IPS-11a (cell line): ENCODE measurements at regions not wholly inside any gene's neighbourhood (a gene's known extent, or its start where the extent isn't known, plus 50 kb on each side); places are given as distances from the start of the nearest gene placed in this dataset.

Source experiments
- H3K4me3 ChIP-seq: one replicate; pipeline ENCODE4 v1.5.1; 2013; ENCODE audit warnings: low read depth, low read length, control low read depth

DNA sequence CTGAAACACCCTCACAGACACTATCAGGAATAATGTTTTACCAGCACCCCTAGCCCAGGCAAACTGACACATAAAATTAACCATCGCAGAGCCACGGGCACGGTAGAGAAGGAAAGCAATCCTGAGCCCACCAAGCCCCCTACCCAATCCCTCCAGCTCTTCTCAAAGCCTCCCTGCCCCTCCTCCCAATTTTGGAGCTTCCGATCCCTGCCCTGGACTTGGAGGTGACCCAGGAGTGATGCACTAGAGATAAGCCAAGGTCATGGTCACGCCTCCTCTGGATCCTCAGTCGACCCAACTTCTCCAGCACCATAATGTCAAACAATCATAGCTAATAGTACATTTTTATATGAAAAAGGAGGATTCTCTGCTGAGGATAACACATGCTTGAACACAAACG is 188.7 kb upstream of the NSMCE3 start:
- H3K4me3 ChIP-seq = no peak overlapping the region

DNA sequence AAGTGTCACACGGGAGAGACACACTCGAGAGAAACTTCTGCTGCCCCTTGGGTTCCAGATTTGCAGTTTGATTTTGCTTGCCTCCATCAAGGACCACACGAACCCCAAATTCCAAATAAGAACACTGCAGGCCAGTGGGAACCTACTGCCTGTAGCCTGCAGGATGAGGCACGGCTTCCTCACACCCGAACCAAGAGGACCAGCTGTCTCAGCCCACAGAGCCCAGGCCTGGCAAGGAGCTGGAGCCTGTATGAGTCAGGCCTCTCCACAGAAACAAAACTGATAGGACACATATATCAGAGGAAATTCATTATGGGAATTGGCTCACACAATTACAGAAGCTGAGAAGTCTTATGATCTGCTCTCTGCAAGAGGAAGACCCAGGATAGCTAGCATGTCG is 188.1 kb upstream of the NSMCE3 start:
- no peak overlapping the region for H3K4me3 ChIP-seq

DNA sequence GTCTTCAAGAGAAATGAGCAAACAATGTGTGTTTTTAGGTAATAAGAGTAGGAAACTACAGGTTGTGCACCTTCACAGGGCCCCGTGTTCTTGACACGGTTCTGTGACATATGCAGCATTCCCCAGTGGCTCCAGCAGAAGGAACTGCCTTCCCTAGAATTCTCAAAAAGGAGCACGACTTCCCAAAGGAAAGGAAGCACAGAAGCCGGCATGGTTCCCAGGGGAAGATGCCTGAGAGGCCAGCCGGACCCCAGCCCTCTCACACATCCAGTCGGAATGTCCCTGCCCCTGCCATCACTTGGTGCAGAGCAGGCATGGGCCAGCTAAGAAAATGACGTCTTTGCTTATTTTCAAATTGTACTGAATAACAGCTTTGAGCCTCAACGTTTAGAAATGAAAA is 187.3 kb upstream of the NSMCE3 start:
- H3K4me3 ChIP-seq = no peak overlapping the region

DNA sequence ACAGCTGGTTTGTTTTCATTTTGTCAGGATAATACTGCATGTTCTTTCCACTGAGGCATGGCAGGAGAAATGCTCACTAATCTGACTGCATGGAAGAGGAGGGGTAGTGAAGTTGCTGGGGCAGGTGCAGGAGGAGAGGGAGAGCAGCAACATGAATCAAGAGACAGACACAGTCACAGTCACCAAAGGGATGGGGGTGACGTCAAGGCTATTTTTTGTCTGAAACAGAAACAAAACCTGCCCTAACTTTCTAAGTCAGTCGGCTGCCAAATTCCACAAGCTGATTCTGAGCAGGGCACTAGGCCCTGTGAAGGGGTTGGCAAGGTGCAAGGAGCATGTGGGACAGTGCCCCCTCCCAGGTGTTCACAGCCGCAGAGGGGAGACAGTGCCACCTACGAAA is 186.6 kb upstream of the NSMCE3 start:
- no peak overlapping the region for H3K4me3 ChIP-seq

DNA sequence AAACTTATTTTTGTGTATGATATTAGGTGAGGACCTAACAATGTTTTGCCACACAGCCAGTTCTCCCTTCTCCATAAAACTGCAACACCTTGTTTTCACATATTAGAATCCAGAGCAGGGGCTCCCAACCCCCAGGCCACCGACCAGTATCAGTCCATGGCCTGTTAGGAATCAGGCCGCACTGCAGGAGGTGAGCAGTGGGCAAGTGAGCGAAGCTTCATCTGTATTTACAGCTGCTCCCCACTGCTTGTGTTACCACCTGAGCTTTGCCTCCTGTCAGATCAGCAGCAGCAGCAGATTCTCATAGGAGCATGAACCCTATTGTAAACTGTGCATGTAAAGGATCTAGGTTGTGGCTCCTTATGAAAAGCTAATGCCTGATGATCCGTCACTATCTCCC is 185.9 kb upstream of the NSMCE3 start:
- no peak overlapping the region for H3K4me3 ChIP-seq

DNA sequence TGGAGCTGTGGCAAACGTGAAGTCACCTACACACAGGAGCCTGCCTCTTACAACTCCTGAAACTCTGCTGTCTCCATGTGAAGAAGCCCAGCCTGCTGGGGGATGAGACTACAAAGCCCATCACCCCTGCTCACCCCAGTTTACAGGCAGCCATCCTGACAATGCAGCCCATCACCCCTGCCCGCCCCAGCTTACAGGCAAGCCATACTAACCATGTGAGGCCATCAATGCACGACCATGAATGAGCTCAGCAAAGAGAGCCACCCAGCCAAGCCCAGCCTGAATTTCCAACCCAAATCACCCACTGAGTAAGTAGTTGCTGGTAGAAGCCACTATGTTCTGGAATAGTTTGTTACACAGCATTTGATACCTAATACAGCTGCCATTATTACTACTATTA is 185.4 kb upstream of the NSMCE3 start:
- no peak overlapping the region for H3K4me3 ChIP-seq

DNA sequence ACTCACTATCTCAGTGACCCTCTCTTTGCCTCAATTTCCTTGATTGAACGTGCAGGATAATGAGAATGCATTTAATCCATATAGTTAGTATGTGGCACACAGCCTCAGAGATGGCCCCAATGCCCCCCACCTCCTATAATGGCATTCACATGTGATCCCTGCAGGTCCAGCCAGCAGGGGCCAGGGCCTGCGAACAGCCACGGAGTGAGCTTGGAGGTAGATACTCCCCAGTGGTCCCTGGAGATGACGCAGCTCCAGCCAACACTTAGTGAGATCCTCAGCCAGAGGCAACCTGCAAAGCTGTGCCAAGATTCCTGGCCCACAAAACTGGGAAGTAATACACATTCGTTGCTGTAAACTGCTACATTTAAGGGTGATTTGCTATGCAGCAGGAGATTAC is 184.9 kb upstream of the NSMCE3 start:
- H3K4me3 ChIP-seq = no peak overlapping the region

DNA sequence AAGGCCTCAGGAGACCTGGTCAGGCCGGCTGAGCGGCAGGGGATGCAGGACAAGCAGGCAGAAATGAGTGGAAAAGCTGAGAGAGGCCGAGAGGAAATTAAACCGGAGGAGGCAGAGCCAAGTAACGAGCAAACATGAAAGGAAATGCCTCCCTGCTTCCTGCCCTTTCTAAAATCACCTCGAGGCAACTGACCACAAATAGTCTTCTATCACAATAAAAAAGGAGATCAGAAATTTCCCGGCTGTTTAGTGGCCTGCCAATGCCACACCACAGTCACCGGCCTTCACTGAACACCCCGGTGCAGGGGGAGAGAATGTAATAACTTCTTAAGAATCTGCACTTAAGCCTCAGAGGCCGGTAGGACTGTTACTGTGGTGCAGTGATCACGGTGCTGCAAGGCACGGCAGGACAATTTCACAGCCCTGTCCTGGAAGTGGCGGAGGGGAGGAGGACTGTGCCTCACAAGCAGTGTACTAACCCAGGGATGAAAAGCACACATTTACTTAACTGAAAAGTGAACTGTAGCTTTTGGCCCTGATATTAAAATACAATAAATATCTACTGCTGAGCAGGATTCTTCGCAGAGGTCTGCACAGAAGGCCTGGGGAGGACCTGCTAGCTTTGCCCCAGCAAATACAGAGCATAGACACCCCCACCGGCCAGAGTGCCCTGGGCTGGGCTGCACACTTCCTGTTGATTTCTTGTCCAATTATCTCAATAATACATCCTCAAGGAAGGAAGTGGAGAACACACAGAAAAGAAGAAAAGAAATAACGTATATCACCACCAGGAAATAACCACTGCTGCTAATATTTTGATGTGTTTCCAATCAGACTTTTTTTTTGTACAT is 183.5 kb upstream of the NSMCE3 start:
- H3K4me3 ChIP-seq = no peak overlapping the region

DNA sequence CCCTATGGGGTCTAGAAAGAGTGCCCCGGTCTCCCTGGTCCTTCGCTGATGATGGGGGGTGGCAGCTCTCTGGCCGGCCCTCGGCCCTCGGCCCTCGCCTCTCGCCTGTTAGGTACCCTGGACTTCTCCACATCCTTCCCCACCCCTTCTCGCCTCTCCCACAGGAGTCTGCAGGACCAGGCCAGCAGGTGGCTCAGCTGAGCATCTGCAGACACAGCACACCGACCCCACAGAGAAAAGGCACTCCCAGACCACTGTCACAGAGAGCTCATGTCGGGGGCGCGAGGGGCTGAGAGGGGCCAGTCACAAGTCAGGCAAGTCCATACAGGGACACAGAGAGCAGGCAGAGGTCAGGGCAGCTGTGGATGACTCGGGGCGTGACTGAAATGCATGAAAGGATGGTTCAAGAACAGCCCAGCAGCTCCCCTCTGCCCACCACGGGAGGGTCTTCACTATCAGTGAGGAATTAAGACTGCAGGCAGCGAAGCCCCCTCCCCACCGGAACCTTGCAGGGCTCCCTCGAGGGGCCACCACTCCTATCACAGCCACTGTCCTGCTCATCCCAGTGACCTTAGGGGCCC is 181.7 kb upstream of the NSMCE3 start:
- H3K4me3 ChIP-seq = no peak overlapping the region

DNA sequence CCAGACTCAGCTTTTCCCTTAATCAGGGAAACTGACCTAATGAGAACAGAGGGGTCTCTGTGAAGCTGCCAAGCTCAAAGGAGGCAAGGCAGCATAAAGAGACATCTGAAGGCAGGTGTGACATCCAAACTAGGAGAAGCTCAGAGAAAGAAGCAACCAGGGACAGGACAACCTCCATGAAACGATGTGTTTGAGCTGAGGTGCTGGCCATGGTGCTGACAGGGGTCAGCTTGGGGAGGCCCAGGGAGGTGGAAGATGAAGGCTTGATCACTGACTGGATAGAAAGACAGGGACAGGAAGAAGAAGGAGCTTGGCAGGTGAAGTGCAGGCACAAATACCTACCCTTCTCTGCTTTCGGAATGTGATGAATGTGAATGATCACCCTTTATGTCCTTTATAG is 179.5 kb upstream of the NSMCE3 start:
- H3K4me3 ChIP-seq = no peak overlapping the region

DNA sequence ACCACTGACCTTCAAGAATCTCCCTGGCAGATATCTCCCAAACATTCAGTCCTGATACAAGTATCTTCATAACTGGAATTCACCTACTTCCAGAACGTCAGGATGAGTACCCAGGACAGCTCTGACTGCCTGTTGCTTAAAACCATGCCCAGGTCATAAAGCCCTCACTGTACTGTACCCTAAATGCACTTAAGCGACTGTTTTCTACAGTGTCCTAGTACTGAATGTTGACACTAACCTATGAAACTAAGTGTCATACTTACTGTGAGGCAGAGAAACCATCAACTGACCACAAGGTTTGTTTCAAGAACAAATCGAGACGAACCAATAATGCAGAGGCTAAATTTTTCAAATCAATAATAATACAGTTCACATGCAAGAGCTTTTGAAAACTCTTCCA is 178.7 kb upstream of the NSMCE3 start:
- H3K4me3 ChIP-seq = no peak overlapping the region

DNA sequence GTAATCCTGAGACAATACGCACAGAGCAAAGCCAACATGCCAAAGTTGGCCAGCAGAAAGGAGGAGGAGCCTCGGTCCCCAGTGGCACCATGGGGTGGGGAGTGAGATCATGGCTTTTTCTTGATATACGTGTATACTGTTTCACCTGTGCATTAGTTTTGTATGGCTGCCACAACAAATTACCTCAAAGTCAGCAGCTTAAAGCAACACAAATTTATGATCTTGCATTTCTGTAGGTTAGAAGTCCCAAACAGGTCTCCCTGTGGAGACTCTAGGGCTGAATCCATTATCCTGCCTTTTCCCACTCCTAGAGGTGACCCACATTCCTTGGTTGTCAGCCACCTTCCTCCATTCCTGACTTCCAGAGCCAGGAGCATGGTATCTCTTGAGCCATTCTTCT is 176.9 kb upstream of the NSMCE3 start:
- no peak overlapping the region for H3K4me3 ChIP-seq

DNA sequence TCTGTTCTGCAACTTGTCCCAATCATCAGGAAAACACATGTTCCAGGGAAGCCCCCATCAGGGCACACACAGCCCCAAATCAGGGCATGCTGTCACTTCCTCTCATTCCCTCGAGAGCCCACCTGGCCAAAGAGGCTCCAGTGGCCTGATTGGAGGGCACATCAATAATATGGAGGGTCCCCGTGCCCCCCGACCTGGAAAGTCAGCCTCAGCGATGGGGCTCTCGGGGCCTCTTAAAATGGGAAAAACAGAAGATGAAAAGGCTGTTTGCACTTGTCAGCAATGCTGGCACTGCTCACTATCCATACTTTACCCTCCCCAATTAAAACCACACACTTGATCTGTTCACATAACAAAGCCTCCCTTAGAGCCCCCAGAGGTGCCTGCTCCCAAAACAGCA is 172.9 kb upstream of the NSMCE3 start:
- no peak overlapping the region for H3K4me3 ChIP-seq

DNA sequence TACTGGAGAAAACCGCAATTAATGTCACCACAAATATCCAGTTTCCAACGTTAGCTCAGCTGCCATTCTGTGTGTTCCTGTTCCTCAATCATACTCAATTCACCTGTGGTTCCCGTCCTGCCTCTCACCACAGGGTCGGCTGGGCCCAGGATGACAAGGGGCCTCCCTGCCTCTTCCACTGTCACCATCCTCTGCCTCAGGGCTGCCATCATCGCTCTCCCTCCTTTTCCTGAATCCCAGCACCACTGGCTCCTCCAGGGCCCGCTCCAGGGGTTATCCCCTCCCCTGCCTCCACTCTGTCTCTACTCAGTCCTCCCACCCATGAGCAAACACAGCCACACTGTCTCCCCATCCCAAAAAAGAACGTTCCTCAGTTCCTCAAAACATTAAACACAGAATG is 170.9 kb upstream of the NSMCE3 start:
- no peak overlapping the region for H3K4me3 ChIP-seq

DNA sequence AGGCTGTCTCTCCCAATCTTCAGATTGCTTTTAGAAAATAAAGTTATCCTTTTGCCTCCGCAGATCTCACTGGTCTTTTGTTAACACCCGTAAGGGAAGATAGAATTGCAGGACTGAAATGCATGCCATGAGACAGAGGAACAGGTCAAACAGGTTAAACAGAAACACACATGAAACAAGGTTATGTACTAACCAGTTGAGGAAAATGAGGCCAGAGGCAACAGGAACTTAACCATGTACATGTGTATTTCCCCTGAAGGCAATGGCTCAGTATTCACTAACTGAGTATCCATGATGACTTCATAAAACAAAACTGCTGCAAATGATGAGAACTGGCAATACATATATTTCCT is 169.1 kb upstream of the NSMCE3 start:
- no peak overlapping the region for H3K4me3 ChIP-seq

DNA sequence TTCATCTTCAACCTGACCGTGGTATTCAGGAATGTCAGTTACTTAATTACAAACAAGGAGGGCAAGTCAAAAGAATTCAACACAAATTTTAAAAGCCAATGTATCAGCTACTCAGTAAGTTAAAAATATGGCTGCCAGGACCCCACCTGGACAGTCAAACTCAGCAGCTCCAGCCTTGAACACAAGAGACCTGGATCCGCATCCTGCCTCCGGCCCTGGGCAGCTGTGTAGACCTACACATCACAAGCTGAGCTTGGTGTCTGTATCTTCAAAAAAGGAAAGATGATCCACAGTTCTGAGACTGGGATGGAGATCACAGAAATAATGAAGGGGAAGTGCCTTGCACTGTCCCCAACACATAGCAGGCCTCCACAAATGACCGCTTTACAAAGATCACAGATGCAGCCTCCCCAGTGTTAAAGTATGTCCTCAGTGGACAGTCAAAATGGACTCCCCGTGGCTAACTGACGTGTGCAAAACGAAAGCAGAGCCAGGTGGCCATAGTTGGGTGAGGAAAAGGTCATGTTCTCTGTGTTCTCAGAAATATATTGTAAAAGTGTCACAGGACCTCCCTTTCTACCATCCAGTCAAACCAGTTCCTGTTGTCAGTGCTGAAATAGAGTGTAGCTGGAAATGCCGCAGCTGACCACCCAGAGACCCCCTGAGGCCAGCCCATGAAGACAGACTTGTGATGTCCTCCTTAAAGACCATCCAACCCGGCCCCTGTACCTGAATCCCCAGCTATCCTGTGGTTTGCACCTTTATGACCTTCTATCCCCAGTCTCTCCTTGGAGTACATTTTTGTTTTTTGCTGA is 168.5 kb upstream of the NSMCE3 start:
- H3K4me3 ChIP-seq = no peak overlapping the region

DNA sequence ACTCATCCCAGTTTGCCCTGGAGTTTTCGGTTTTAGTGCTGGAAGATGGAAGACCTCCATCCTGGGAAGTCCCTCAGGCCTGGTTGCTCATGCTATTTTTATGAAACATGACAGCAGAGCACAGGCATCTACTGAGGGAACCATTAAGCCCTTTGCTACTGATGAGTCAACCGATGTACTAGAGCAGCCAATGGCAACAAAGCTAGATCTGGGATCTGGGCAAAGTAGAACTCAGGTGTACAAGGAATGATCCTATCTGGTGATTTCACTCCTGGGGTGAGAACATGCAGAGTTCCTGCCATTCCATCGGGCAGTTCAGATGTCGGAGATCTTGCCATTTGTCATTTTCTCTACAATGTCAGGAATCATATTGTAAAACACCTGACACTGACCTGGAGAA is 166.2 kb upstream of the NSMCE3 start:
- H3K4me3 ChIP-seq = no peak overlapping the region

DNA sequence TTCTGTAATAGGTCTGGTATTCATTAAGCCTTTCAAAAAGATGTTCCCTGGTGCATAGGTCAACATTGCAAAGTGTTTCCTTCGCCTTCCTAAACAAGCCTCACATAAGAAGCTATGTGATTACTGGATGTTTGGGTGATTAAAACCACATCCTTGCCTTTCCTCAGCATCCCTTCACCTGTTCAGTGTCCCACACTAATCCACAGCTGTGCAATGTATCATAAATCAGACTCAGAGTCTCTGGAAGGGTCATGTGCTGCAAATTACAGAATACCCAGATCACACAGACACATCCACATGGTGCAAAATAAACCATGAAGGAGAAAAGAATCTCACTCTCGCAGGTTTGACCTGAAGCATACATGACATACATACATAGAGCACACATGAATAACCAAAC is 164.7 kb upstream of the NSMCE3 start:
- H3K4me3 ChIP-seq = no peak overlapping the region

DNA sequence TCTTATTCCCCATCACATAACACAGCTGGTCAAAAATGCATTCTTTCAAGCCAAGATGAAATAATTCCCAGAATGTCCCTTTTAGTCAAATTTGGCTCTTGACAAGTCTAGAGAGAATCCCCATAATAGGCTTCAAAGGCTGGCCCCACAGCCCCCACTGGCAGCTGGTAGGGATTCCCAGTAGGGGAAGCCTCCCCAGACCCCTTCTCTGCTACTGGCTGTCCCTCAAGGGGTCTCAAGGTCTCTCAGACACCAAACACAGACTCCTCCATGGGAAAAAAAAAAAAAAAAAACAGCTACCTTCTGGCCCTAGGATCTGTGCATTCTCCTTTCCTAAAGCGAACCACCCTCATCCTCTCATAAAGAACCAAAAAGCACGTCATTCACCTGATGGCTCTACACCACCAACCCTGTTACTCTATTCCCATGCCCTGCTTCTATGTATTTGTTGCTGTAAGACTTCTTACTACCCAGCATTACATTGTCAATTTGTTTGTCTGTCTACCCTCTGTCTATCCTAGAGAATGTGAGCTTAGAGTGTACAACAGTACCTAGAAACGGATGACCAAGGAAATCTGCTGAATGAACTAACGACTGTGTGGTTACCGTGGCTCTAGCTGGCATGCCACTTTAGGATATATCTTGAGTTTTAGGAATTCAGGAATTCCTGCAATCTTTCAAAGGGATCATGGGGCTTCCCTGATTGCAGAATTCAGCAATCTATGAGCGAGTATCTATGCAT is 164.1 kb upstream of the NSMCE3 start:
- no peak overlapping the region for H3K4me3 ChIP-seq

DNA sequence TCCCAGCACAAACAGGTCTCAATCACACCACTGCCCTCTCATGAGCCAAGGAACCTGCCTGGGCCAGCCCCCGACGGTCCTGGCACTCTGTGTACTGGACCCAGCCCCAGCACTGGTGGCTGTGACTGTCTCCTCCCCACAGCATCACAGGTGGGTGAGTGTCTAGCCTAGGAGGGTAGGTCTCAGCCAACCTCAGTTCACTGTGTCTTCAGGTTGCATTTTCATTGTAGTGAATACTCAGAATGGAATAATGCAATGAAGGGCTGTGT is 163.4 kb upstream of the NSMCE3 start:
- no peak overlapping the region for H3K4me3 ChIP-seq

DNA sequence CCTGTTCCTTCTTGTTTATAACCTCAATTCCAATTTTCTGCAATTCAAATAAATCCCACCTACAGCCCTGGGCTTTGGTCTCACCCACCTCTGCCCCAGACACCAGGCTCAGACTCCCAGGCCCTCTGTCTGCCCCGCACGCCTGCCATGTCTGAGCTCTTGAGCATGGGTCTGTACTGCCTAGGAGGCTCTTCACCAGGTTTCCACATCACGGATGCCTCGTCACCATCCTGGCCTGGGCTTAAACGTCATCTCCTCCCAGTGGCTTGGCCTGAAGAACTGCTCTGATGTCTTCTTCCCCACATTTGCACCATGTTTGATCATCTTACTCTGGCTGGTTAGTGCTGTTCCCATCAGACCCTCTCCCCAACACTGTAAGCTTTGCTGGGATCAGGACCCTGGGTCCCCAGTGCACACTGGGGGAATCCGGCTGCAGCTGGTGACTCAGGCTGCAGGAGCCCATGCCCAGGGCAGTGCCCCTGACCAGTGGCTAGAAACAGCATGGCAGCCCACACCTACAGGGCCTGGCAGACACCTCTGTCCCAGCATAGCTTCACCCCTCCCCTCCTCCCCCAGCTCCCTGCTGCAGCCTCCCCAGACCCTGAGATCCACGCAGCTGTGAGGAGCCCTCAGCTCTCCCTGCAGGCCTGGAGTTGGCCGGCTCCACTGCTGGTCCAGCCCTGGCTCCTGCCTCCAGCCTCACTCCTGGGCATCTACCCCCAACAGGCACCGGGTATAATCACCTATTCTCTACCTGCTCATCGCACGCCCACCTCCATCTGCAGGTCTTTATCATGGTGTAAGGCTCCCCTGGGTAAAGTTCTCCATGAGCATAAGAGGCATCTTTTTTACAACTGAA is 162.8 kb upstream of the NSMCE3 start:
- no peak overlapping the region for H3K4me3 ChIP-seq
